Osteoblast (primary cell): ENCODE measurements at regions not wholly inside any gene's neighbourhood (a gene's known extent, or its start where the extent isn't known, plus 50 kb on each side); places are given as distances from the start of the nearest gene placed in this dataset.

Source experiments
- DNase-seq: peaks from one replicate; pipeline ENCODE4 v3.0.0; 2011; ENCODE audit warnings: low spot score, mixed read lengths; ENCODE audit not compliant: insufficient read length; ENCODE audit errors: missing footprints
- H2AFZ ChIP-seq: 2 replicates; pipeline ENCODE4 v1.6.0; 2011; ENCODE audit warnings: mild to moderate bottlenecking, low read length
- H3K27ac ChIP-seq: 2 replicates; pipeline ENCODE4 v1.5.1; 2011; ENCODE audit warnings: mild to moderate bottlenecking, low read depth, low read length, moderate library complexity
- H3K27me3 ChIP-seq: 2 replicates; pipeline ENCODE4 v1.6.0; 2012; ENCODE audit warnings: mild to moderate bottlenecking, control low read depth, inconsistent platforms, low read length, moderate library complexity; ENCODE audit not compliant: insufficient read depth
- H3K36me3 ChIP-seq: 2 replicates; pipeline ENCODE4 v1.5.1; 2011; ENCODE audit warnings: mild to moderate bottlenecking, low read length, control low read depth, moderate library complexity; ENCODE audit not compliant: insufficient read depth
- H3K4me1 ChIP-seq: 2 replicates; pipeline ENCODE4 v1.5.1; 2011; ENCODE audit warnings: mild to moderate bottlenecking, low read length, control low read depth, moderate library complexity; ENCODE audit not compliant: insufficient read depth
- H3K4me2 ChIP-seq: 2 replicates; pipeline ENCODE4 v1.6.0; 2011; ENCODE audit warnings: mild to moderate bottlenecking, low read length; ENCODE audit not compliant: insufficient read depth
- H3K4me3 ChIP-seq: fragments of 200-600 bp; sonication (generic); 3 replicates; pipeline ENCODE4 v1.5.1; 2012; ENCODE audit warnings: mild to moderate bottlenecking, low read length, inconsistent platforms; ENCODE audit not compliant: insufficient read depth
- H3K79me2 ChIP-seq: 2 replicates; pipeline ENCODE4 v1.6.0; 2012; ENCODE audit warnings: mild to moderate bottlenecking, low read length, control low read depth, inconsistent platforms; ENCODE audit not compliant: insufficient read depth
- H3K9me3 ChIP-seq: 2 replicates; pipeline ENCODE4 v1.5.1; 2011; ENCODE audit warnings: low read depth, low read length, control low read depth
- H4K20me1 ChIP-seq: 2 replicates; pipeline ENCODE4 v1.6.0; 2012; ENCODE audit warnings: mild to moderate bottlenecking, low read length, control low read depth; ENCODE audit not compliant: insufficient read depth
- TF ChIP-seq, protein P1 (sequence below): IDR thresholded peaks from 2 replicates; pipeline ENCODE4 v1.5.1; 2011; ENCODE audit warnings: mild to moderate bottlenecking, low read depth, low read length, moderate library complexity; ENCODE audit errors: extremely low read depth

DNA sequence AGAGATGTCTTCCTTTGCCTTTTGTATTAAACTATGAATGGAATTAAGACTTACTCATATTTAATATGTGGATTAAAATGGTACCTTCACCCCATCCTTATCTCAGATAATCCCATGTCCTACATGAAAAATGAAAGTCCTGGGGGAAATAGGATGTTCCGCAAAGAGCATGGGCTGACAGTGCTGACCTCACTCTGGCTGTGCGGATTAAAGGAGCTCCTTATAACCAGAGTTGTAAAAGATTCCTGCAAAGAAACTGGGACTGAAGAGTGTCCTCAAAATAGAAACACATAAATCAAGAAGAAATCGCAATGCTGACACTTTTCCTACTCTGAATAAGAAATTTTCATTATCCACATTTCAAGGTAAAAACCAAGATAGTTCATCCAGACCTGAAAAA, 384.5 kb downstream of the LIG4 start:
- Histone ChIP-seq H4K20me1 (no peaks in the 10 kb centered on the region), H3K4me2 (no peak overlapping the region), H3K27ac (no peak overlapping the region), H3K4me1 (peaks cover 16% of the 10 kb centered on the region), H3K27me3 (no peaks in the 10 kb centered on the region), H3K4me3 (no peak overlapping the region), H3K79me2 (peaks cover 40% of the 10 kb centered on the region), H3K9me3 (no peaks in the 10 kb centered on the region), H2AFZ (no peak overlapping the region), H3K36me3 (no peaks in the 10 kb centered on the region)
- DNase-seq = no peak
- TF ChIP-seq, protein P1, sequence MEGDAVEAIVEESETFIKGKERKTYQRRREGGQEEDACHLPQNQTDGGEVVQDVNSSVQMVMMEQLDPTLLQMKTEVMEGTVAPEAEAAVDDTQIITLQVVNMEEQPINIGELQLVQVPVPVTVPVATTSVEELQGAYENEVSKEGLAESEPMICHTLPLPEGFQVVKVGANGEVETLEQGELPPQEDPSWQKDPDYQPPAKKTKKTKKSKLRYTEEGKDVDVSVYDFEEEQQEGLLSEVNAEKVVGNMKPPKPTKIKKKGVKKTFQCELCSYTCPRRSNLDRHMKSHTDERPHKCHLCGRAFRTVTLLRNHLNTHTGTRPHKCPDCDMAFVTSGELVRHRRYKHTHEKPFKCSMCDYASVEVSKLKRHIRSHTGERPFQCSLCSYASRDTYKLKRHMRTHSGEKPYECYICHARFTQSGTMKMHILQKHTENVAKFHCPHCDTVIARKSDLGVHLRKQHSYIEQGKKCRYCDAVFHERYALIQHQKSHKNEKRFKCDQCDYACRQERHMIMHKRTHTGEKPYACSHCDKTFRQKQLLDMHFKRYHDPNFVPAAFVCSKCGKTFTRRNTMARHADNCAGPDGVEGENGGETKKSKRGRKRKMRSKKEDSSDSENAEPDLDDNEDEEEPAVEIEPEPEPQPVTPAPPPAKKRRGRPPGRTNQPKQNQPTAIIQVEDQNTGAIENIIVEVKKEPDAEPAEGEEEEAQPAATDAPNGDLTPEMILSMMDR = no peak

DNA sequence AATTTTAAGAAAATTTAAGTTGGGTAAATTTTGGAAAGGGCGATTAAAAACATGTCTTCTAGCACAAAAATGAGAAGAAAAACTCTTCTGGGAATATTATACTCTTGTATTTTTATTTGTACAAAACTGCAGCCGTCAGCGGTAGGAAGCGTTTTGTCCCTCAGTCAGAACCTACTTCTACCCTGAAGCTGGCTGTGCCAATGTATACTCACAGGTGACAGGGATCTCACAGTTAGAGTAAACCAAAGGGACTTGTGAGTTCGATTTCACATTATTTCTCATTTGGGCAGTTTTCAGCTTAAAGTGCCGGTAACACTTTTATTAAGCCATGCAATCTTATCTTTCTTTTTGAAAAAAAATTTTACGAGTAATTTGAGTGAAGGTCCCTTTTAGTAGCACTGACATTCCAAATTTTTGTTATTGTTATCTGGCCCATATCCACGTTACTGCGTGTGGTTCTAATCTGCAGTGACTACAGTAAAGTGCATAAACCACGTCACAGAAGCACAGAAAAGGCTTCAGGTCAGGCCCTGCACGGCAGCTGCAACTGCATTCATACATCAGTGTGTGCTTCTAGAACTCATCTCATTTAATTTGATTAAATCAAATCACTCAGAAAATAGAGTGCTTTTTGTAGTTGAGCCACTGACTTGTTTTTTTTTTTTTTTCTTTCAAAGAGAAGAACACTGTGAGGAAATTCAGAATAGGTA, 387.3 kb downstream of the LIG4 start:
- Histone ChIP-seq H3K27me3 (no peaks in the 10 kb centered on the region), H3K4me3 (no peak overlapping the region), H2AFZ (no peak overlapping the region), H4K20me1 (no peaks in the 10 kb centered on the region), H3K79me2 (peaks cover 51% of the 10 kb centered on the region), H3K4me2 (no peak overlapping the region), H3K36me3 (no peaks in the 10 kb centered on the region), H3K9me3 (no peaks in the 10 kb centered on the region), H3K27ac (no peak overlapping the region), H3K4me1 (no peaks in the 10 kb centered on the region)
- TF ChIP-seq, protein P1 = no peak
- DNase-seq = no peak

DNA sequence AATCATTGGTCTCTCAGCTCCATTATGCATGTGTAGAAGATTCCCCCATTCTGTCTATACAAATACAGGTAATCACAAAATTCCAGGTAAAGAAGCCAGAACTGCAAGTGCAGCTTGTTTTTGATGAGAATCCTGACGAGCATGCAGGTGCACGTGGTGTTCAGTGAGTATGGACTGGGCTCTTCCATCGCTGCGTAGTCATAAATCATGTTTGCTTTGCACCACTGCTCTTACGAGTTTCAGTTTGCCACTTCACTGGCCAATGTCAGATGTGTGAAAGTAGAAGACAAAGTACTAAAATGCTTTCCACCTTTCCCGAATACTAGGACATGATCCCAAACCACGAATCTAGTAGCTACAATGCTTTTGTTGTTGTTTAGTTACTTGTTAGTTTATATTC, 390.7 kb downstream of the LIG4 start:
- TF ChIP-seq, protein P1 = no peak
- Histone ChIP-seq H3K36me3 (no peaks in the 10 kb centered on the region), H3K79me2 (peaks cover 46% of the 10 kb centered on the region), H3K9me3 (no peaks in the 10 kb centered on the region), H3K4me2 (no peak overlapping the region), H3K27me3 (no peaks in the 10 kb centered on the region), H2AFZ (no peak overlapping the region), H3K27ac (no peak overlapping the region), H3K4me3 (no peak overlapping the region), H4K20me1 (no peaks in the 10 kb centered on the region), H3K4me1 (peaks cover 10% of the 10 kb centered on the region)
- DNase-seq = no peak

DNA sequence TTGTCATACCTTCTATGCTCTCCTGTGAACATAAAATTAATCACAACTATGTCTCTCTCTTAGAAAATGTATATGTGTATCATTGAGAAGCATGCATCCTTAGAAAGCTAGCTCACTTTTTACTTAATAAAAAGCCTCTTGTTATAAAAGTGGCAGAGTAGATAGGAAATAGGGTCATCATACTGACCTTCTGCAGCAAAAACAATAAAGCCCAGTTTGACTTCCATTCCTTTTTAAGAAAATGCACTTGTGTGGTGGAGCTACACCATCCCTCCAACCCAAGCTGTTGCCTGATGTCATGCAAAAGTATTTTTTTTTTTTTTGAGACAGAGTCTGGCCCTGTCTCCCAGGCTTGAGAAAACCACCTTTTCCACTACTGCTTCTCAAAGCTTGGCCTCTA, 393.3 kb downstream of the LIG4 start:
- no peak overlapping the region for H2AFZ ChIP-seq
- H3K36me3 ChIP-seq = no peaks in the 10 kb centered on the region
- DNase-seq = no peak
- TF ChIP-seq, protein P1 = no peak
- no peak overlapping the region for H3K4me2 ChIP-seq
- no peak overlapping the region for H3K4me3 ChIP-seq
- H3K27me3 ChIP-seq = no peaks in the 10 kb centered on the region
- H3K9me3 ChIP-seq = no peaks in the 10 kb centered on the region
- peaks cover 16% of the 10 kb centered on the region for H3K4me1 ChIP-seq
- no peaks in the 10 kb centered on the region for H4K20me1 ChIP-seq
- no peak overlapping the region for H3K27ac ChIP-seq
- peaks cover 33% of the 10 kb centered on the region for H3K79me2 ChIP-seq
